GM18858 (cell line): ENCODE measurements at regions not wholly inside any gene's neighbourhood (a gene's known extent, or its start where the extent isn't known, plus 50 kb on each side); places are given as distances from the start of the nearest gene placed in this dataset.

Experiments
- ATAC-seq: cut with Tn5 transposase; IDR thresholded peaks from one replicate; pipeline ENCODE4 v1.9.1; 2021; ENCODE audit not compliant: unreplicated experiment

DNA sequence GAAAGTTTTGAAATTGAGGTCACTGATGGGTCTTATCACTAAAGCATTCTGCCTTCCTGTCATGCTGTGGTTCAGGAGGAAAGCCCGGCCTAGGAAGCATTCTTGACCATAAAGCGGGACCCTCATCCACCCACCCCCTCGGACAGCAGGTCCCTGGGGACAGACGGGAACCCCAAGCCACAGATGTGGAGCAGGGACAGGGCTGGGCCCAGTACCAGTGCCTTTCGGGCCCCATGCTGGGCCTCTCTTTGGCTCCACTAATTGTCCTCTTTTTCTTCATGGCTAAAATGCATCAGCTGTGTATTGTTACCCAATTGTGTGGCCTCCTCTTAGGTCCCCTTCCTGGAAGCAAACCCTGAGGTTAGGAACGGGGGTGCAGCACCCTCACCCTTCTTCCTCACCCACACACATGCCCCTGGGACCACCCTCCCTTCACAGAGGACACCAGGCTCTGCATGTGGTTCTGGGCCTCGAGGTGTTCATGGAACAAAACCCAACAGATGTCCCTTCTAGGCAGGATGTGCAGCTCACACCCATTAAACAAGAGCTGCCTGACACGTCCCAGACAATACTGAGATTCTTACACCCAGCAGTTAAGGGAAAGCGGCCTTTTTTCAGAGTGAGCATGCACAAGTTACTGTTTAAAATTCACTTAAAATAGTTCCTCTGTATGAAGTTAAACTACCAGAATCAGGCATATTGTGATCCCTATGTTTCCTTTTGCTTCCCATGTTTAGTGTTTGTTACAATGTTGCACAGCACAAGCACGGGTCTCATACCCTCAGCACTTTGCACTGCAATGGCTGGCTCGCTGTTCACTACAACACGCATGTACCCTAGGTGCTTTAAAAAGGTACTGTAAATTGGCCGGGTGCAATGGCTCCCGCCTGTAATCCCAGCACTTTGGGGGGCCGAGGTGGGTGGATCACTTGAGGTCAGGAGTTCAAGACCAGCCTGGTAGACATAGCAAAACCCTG, 807.6 kb downstream of the BRD1 start:
- ATAC-seq = no peak

- ATAC-seq = no peak
Observed at GRCh38 chr22:49018601-49019000, 809.1 kb downstream of the BRD1 start.

DNA sequence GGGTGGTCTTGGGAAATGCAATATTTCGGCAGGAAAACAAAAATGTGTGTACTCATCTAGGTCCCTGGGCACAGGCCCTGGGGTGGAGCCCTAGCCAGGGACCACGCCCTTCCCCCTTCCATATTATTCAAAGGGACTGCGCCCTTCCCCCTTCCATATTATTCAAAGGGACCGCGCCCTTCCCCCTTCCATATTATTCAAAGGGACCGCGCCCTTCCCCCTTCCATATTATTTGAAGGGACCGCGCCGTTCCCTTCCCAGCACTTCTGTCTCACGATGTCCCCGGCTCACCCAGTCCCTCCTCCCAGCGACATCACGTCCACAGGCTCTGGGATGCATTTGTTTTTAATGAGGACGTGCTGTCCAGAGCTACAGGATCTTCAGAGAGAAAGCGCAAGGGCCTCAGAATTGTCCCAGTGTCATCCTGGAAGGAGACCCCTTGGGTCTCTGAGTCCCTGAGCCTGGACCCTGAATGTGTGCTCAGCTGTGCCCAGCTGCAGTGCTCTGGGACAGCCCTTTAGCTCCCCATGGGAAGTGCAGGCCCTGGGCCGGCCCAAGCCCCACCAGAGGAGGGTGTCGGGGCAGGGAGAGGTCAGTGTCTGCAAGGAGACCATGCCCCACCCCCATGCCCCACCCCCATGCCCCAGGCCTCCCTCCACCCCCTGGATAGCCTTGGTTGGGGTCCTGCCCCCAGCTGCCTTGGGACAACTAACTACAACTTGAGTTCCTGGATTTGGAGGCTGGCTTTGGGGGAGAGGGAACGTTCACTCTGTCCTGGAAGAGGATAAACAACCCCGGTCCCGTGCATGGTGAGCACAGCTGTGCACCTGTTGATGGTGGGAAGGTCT, 810.0 kb downstream of the BRD1 start:
- no peak for ATAC-seq

DNA sequence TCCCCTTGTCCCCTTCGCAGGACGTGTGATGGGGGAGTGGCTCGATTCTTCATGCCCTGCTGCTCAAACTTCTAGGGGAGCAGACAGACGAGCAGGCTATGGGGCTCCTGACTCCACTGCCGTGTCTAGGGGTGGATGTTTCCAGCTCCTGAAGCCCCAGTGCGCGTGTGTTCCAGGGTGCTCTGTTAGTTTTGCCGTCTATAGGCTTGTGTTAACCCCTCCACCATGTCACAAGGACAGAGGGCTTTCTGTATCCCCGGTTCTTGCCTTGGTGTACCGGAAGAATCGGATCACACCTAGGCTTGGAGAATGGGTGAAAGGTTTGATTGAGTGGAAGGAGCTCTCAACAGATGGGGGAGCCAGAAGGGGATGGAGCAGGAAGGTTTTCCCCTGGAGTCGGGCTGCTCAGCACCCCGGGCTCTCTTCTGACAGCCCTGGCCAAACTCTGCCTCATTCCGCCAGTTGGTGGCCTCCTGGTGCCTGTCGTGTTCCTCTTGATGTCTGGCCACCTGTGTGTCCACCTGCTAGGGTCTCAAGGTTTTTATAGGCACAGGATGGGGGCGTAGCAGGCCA, 810.7 kb downstream of the BRD1 start:
- ATAC-seq = no peak

DNA sequence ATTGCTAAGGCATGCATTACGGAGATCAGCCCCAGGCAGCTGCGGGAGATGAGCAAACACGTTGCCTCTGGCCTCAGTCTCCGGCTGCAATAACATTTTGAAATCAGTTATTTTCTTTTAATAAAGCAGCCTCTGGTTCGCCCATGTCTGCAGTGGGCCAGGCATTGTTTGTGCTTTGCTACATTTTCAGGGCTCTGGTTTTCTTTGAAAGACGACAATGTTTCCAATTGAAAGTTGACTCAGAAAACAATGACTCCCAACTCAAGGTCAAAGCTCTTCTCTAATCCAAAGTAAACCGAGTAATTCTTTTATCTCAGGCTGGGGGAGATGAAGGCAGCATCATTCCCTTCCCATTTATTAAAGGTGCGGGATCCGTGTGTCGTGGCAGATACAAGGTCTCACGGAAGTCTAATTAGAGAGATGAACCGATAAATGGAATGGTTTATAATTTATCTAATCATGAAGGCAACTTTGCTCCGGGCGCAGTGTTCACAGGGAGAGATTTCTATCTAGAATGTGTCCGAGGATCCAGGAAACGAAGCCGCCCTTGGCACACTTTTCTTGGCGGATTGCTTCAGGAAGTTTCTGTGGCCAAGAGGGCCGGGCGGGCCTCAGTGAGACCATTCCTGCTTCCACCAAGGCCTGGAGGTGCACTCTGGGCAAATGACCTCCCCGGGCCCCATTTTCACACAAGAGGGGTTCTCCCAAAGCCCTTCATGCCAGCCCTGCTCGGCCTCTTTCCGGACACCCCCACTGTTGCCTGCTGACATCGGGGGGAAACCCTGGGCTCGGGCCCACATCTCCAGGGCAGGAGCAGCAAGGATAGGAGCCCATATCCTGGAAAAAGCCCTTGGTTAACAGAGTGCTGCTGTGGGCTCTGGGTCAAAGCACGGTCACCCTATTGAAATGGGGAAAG, 811.4 kb downstream of the BRD1 start:
- ATAC-seq = no peak

DNA sequence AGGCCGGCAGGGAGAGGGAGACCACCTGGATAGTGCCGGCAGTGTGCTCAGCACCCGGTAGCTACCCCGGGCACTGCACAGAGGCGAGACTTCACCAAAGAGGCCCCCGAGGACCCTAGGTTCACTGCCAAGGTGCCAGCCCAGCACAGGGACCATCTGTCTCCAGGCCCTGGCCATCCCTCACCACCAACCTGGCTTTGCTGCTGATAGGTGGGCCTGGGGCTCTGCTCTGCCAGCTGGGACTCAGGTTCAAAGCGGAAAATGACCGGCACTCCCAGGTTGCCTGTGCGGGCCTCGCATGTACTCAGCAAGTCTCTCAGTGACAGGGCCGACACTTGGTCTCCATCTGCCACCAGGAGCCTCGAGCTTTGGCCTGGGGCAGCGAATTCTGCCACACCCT, 812.2 kb downstream of the BRD1 start:
- no peak for ATAC-seq

DNA sequence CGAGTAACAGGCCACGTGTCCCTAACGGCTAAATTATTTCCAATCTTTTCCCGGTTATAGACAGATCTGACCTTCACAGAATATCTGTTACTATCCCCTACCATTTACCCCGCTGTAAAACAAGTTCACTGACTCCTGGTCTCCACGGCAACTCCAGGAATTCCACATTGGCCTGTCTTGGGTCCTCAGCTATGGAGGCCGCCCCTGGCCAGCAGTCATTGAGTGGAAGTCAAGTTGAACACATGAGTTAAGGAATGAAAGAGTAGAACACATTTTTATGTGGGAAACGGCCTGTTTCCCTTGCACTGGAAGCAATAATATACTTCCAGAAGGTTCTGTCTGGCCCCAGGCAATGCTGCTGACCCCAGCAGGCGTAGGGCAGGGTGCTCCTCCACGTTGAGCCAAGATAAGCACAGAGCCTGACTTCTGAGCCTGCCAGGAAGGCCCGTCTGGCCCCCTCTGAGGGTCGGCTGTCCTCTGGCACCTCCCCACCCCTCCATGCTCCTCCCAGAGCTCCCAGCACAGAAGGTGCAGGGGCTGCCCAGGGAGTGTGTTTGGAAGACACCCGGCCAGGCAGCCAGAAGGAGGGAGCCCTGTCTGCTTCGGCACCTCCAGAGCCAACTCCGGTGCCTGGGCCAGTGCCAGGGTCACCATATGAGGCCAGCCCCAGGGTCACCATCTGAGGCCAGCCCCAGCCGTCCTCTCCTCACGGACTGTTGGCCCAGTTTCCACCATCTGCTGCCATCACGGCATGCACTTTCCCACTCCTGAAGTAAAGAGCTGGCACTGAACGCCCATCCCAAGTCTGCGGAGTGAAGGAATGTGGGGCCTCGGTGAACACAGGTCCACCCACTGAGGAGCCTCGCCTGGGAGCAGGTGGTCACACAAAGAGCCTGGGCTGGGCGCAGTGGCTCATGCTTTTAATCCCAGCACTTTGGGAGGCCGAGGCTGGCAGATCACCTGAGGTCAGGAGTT, 813.2 kb downstream of the BRD1 start:
- no peak for ATAC-seq

- ATAC-seq = no peak
Observed at GRCh38 chr22:49013707-49014106, 814.0 kb downstream of the BRD1 start.

- ATAC-seq = no peak
Observed at GRCh38 chr22:49012712-49013395, 814.8 kb downstream of the BRD1 start.

GRCh38 chr22:49011769-49012648, 815.7 kb downstream of the BRD1 start:
- no peak for ATAC-seq

DNA sequence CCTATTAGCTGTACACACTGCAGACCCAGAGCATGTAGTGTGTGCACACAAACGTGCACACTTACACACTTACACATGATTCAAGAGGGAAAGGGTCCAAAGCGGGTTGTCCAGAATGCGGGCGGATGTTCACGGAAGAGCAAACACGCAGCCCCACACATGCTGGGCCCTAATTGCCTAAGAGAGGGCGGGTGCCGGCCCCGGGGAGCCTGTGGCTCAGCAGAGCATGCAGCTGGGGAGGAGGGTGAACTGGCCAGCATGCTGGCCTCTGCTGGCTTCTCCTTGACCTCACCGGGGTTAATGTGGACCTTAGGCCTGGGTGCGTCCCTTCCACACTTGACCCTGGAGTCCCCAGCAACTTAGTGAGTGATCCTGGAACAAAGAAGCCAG, 816.3 kb downstream of the BRD1 start:
- no peak for ATAC-seq

GRCh38 chr22:49010901-49011300, 816.8 kb downstream of the BRD1 start:
- no peak for ATAC-seq

- no peak for ATAC-seq
Observed at GRCh38 chr22:49010070-49010863, 817.4 kb downstream of the BRD1 start.

DNA sequence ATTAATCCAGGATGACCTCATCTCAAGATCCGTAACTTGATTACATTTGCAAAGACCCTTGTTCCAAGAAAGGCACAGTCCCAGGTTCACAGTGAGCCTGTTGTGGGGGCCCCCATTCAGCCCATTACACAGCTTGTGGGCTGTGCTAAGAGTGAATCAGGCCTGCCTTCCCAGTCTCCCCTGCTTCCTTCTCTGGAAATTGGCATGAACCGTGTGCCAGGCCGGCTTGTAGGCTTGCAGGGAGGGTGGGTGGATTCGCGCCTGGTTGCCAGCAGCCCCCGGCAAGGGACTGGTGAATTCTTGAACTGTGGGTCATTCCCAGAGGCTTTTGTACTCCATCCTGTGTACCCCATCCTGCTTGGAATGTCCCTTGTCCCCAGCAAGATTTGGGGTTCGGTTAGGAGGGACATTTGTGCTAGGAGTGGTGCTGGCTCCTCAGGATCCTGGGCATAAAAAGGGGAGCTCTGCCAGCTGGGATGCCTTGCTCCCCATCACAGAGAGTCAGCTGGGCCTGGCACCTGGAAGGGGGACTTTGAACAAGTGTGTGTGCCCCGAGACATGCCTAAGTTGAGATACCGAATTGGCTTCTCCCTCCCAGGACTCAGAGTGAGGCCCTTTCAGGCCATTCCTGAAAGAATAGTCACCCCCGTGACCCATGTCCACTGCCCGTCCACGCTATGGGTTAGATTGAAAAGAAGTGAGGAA, 818.2 kb downstream of the BRD1 start:
- no peak for ATAC-seq

DNA sequence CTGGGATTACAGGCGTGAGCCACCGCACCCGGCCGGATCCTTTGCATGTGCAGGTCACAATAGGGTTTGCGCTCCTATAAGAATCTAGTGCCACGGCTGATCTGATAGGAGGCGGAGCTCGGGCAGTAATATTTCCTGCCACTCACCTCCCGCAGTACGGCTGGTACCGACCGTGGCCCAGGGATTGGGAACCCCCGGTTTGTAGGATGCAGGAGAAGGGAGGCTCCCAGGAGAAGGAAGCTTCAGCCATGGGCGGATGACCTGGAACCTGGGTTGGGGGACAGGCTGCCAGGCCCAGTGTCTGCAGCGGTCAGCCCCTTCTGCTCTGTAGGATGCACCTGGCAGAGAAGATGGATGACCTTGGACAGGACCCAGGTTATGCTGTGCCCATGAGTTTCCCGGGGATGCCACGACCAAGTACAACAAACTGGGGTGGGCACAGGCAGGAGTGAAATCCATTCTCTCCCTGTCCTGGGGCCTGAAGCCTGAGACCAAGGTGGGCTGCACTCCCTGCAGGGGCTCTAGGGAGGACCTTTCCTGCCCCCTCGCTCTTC, 818.9 kb downstream of the BRD1 start:
- no peak for ATAC-seq

- no peak for ATAC-seq
Observed at GRCh38 chr22:49007013-49007653, 820.5 kb downstream of the BRD1 start.
